ENCODE measurements at regions not wholly inside any gene's neighbourhood (a gene's known extent, or its start where the extent isn't known, plus 50 kb on each side); places are given as distances from the start of the nearest gene placed in this dataset.
"Not testable (repeated sequence)": the region's sequence is repeated elsewhere in the genome, so short reads cannot be mapped to it uniquely, and the experiment has no call there.

DNA sequence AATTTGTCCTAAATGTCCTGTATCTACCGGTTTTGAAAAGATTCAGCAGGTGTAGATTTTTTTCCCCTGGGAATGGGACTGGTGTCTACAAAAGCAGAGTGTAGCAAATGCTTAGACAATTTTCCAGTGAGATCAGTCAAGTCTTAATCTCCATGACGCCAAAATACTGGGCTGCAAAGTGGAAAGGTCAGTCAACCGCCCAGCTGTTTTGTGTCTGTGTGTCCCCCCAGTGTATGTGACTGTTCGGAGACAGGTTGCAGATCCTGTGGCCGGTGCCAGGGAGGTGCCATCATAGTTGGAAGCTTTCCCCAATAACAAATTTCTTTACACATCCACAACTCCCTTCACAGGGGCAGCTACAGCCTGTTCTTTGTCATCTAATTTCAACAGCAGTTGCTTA lies 263.8 kb downstream of the ARHGAP12 start:
- peaks cover 0 to 5% (median 0%) of the 10 kb centered on the region in 11 experiments; a peak in 1 of 22 replicates for H3K9me3 ChIP-seq (replicated peaks in 1 of 11)
- no peak overlapping the region for H3K27ac ChIP-seq
- no peak overlapping the region for H3K9ac ChIP-seq
- H4K20me1 ChIP-seq: no peaks in the 10 kb centered on the region
- no peak overlapping the region for H3K4me3 ChIP-seq
- H3K36me3 ChIP-seq: no peaks in the 10 kb centered on the region
- H3K27me3 ChIP-seq: no peaks in the 10 kb centered on the region
- TF ChIP-seq Cebpa-rat (IDR thresholded peaks at IDR 0.05): no peak
- H3K4me1 ChIP-seq: no peaks in the 10 kb centered on the region
- H3K4me2 ChIP-seq: no peak overlapping the region

- not testable (repeated sequence) for H3K36me3 ChIP-seq; H3K4me2 ChIP-seq; H3K4me1 ChIP-seq; H3K9ac ChIP-seq; H3K27ac ChIP-seq; H3K9me3 ChIP-seq (replicated peaks in 1 of 11); H3K4me3 ChIP-seq; H4K20me1 ChIP-seq; H3K27me3 ChIP-seq
Measured at GRCh38 chr10:31664071-31664470, 264.6 kb downstream of the ARHGAP12 start.

GRCh38 chr10:31660300-31660699 lies 268.3 kb downstream of the ARHGAP12 start:
- H3K4me1 ChIP-seq: no peaks in the 10 kb centered on the region
- H3K4me2 ChIP-seq: no peak overlapping the region
- no peak overlapping the region for H3K27ac ChIP-seq
- H3K36me3 ChIP-seq: no peaks in the 10 kb centered on the region
- 0 out of 22 replicates have a peak, but pooled peaks cover 0 to 5% (median 0%) of the 10 kb centered on the region in 11 experiments for H3K9me3 ChIP-seq (replicated peaks in 1 of 11)
- H3K4me3 ChIP-seq: no peak overlapping the region
- no peak overlapping the region for H3K9ac ChIP-seq
- TF ChIP-seq Cebpa-rat (IDR thresholded peaks at IDR 0.05): no peak
- no peaks in the 10 kb centered on the region for H3K27me3 ChIP-seq
- H4K20me1 ChIP-seq: no peaks in the 10 kb centered on the region

GRCh38 chr10:31659665-31660064 lies 269.0 kb downstream of the ARHGAP12 start:
- Histone ChIP-seq H3K9ac (no peak overlapping the region), H3K27ac (no peak overlapping the region), H3K36me3 (no peaks in the 10 kb centered on the region), H3K4me1 (no peaks in the 10 kb centered on the region), H3K4me2 (no peak overlapping the region), H4K20me1 (no peaks in the 10 kb centered on the region), H3K4me3 (no peak overlapping the region), H3K27me3 (no peaks in the 10 kb centered on the region), H3K9me3 (replicated peaks in 1 of 11) (0 out of 22 replicates have a peak, but pooled peaks cover 0 to 5% (median 0%) of the 10 kb centered on the region in 11 experiments)
- TF ChIP-seq Cebpa-rat (IDR thresholded peaks at IDR 0.05): no peak

- Histone ChIP-seq H3K27ac (no peak overlapping the region), H3K4me2 (no peak overlapping the region), H3K4me1 (no peaks in the 10 kb centered on the region), H3K9ac (no peak overlapping the region), H4K20me1 (no peaks in the 10 kb centered on the region), H3K27me3 (no peaks in the 10 kb centered on the region), H3K9me3 (replicated peaks in 1 of 11) (no peaks in the 10 kb centered on the region), H3K4me3 (no peak overlapping the region), H3K36me3 (no peaks in the 10 kb centered on the region)
- TF ChIP-seq Cebpa-rat (IDR thresholded peaks at IDR 0.05): no peak
Measured at GRCh38 chr10:31657434-31657872, 271.2 kb downstream of the ARHGAP12 start.

- H3K27me3 ChIP-seq: no peaks in the 10 kb centered on the region
Measured at GRCh38 chr10:31656851-31657433, 271.7 kb downstream of the ARHGAP12 start.

GRCh38 chr10:31652038-31652437 lies 276.6 kb downstream of the ARHGAP12 start:
- Histone ChIP-seq H3K4me3 (no peak overlapping the region), H3K9me3 (replicated peaks in 1 of 11) (no peaks in the 10 kb centered on the region), H3K27ac (no peak overlapping the region), H3K9ac (no peak overlapping the region), H3K4me1 (no peaks in the 10 kb centered on the region), H3K27me3 (no peaks in the 10 kb centered on the region), H4K20me1 (no peaks in the 10 kb centered on the region), H3K4me2 (no peak overlapping the region), H3K36me3 (no peaks in the 10 kb centered on the region)
- no peak for TF ChIP-seq Cebpa-rat (IDR thresholded peaks at IDR 0.05)

More at GRCh38 chr10:31656851-31657433, 271.7 kb downstream of the ARHGAP12 start:
- no peak overlapping the region for H3K4me3 ChIP-seq
- no peaks in the 10 kb centered on the region for H3K4me1 ChIP-seq
- H3K27ac ChIP-seq: no peak overlapping the region
- no peak overlapping the region for H3K9ac ChIP-seq
- no peak for TF ChIP-seq Cebpa-rat (IDR thresholded peaks at IDR 0.05)
- H3K36me3 ChIP-seq: no peaks in the 10 kb centered on the region
- H3K9me3 ChIP-seq (replicated peaks in 1 of 11): no peaks in the 10 kb centered on the region
- no peaks in the 10 kb centered on the region for H4K20me1 ChIP-seq
- no peak overlapping the region for H3K4me2 ChIP-seq

DNA sequence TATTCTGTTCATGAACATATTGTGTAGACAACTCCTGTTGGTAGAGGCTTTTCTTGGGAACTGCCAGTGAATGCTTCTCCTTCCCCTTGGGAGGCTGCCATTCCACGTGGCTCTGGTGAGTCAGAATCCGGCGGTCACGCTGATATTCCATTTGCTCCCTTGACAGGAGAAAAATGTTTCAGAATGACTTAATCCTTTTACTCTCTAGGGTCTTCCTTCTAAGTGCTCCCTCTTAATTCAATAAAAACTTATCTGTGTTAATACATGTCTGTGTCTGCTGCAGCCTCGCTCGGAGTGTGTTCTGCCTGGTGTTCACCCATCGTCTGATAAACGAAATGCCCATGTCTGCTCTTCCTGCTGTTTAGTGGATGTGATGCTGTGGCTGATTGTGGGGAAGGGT lies 278.6 kb downstream of the ARHGAP12 start:
- H3K4me1 ChIP-seq: no peaks in the 10 kb centered on the region
- H3K36me3 ChIP-seq: no peaks in the 10 kb centered on the region
- H3K27me3 ChIP-seq: no peaks in the 10 kb centered on the region
- no peaks in the 10 kb centered on the region for H4K20me1 ChIP-seq
- no peak for TF ChIP-seq Cebpa-rat (IDR thresholded peaks at IDR 0.05)
- no peak overlapping the region for H3K9ac ChIP-seq
- no peak overlapping the region for H3K4me2 ChIP-seq
- no peak overlapping the region for H3K4me3 ChIP-seq
- no peak overlapping the region for H3K27ac ChIP-seq
- no peaks in the 10 kb centered on the region for H3K9me3 ChIP-seq (replicated peaks in 1 of 11)

- H3K27ac ChIP-seq: no peak overlapping the region
- H3K27me3 ChIP-seq: no peaks in the 10 kb centered on the region
- no peak overlapping the region for H3K9ac ChIP-seq
- H3K36me3 ChIP-seq: no peaks in the 10 kb centered on the region
- no peak overlapping the region for H3K4me2 ChIP-seq
- H3K4me3 ChIP-seq: no peak overlapping the region
- no peaks in the 10 kb centered on the region for H4K20me1 ChIP-seq
- no peak for TF ChIP-seq Cebpa-rat (IDR thresholded peaks at IDR 0.05)
- H3K9me3 ChIP-seq (replicated peaks in 1 of 11): no peaks in the 10 kb centered on the region
- no peaks in the 10 kb centered on the region for H3K4me1 ChIP-seq
Measured at GRCh38 chr10:31648966-31649365, 279.7 kb downstream of the ARHGAP12 start.

DNA sequence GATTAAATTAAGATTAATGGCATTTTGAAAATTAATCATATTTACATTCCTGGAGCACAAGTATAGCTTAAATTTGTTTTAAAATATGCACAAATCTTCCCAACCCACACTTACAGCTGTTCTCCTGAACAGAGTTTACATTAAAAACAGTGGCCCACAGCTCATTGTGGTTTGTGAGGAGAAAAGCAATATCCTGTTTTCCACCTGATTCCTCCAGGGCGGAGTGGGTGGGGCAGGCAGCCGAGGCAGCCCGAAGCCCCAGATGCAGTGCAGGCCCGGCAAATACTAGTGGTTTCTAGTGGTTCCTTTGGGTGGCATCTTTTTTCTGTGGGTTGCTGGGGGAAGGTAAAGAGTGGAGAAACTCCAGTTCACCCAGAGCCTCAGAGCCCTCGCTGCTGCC lies 280.8 kb downstream of the ARHGAP12 start:
- Histone ChIP-seq H3K4me2 (no peak overlapping the region), H4K20me1 (no peaks in the 10 kb centered on the region), H3K36me3 (no peaks in the 10 kb centered on the region), H3K27ac (no peak overlapping the region), H3K9ac (no peak overlapping the region), H3K4me3 (no peak overlapping the region), H3K4me1 (peaks cover 0 to 3% (median 0%) of the 10 kb centered on the region in 10 experiments; a peak in 2 of 20 replicates), H3K27me3 (no peaks in the 10 kb centered on the region), H3K9me3 (replicated peaks in 1 of 11) (peaks cover 0 to 4% (median 0%) of the 10 kb centered on the region in 11 experiments; a peak in 1 of 22 replicates)
- no peak for TF ChIP-seq Cebpa-rat (IDR thresholded peaks at IDR 0.05)
